ENCODE measurements at regions not wholly inside any gene's neighbourhood (a gene's known extent, or its start where the extent isn't known, plus 50 kb on each side); places are given as distances from the start of the nearest gene placed in this dataset.

DNA sequence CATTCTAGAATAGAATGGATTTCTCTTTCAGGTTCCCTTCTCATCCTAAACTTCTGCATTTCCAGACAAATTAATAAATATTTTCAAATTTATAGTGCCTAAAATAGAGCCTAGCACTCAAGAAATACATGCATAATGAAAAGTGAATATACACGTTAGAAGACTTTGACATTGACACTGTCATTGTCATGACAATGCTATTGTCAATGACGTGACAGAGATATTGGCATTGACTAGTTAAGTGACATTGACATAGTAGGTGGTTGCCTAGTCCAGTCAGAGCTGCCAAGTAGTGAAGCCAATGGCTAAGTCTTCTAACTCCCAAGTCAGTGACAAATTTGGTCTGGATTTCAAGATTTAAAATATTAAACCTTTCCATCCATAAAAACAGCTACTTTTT lies 410.5 kb downstream of the LMO4 start:
- H3K4me3 ChIP-seq, result no peak overlapping the region
- no peaks in the 10 kb centered on the region for H3K9me3 ChIP-seq
- H3K36me3 ChIP-seq, result no peaks in the 10 kb centered on the region
- H3K27me3 ChIP-seq, result no peaks in the 10 kb centered on the region
- DNase-seq, result no peak

DNA sequence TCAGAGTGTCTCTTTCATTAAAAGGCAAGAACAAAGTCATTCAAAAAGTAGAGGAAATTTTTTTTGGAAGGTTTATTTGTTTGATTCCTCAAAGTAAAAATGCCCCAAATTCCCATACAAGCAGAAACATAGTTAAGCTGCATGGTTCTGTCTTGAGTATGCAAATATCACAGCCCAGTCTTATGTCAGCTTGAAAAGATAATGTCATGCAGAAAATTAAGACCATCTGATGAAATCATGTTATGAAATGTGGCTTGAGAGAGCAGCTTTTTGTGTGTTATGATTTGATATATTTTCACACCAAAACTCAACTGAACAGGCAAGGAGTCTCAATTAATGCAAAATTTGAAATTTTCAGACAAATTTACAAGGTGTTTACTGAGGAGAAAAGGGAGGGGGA lies 411.0 kb downstream of the LMO4 start:
- Histone ChIP-seq H3K27me3 (no peaks in the 10 kb centered on the region), H3K9me3 (no peaks in the 10 kb centered on the region), H3K4me3 (no peak overlapping the region), H3K36me3 (no peaks in the 10 kb centered on the region)
- DNase-seq, result no peak

DNA sequence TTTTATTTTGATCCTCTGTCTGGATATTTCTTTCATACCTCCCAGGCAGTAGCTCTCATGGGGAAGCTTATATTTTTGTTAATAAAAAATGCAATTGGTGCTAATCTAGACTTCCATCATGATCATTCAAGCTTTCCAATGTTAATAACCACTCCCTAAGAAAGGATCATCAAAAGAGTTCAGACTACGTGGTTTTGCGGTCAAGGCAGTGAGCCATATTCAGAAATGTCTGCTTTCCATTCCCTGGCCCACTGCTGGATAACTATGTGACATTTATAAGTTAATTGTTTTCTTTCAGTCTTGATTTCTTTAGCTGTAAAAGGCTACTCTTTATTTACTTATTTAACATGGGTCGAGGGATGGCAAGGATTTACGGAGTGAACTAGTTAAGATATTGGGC lies 414.6 kb downstream of the LMO4 start:
- no peaks in the 10 kb centered on the region for H3K9me3 ChIP-seq
- H3K36me3 ChIP-seq, result no peaks in the 10 kb centered on the region
- no peak for DNase-seq
- no peak overlapping the region for H3K4me3 ChIP-seq
- no peaks in the 10 kb centered on the region for H3K27me3 ChIP-seq

DNA sequence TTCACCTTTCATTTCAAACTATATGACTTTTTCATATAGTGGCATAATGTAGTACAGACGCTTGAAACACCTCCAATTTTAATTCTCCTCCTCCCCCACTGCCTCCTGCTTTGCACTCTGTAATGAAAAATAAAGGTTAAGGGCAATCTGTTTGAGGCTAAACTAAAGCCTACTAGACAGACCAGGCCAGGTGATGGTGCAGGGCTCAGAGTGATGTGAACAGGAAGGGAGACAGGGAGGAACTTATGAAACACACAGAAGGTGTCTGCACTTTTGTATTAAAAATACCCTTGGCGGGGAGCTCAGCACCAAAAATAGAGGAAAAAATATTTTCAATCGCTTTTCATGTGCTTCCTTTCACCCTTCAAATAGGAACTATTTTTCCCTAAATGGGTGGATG lies 415.4 kb downstream of the LMO4 start:
- H3K9me3 ChIP-seq, result no peaks in the 10 kb centered on the region
- H3K36me3 ChIP-seq, result no peaks in the 10 kb centered on the region
- DNase-seq, result no peak
- no peaks in the 10 kb centered on the region for H3K27me3 ChIP-seq
- H3K4me3 ChIP-seq, result no peak overlapping the region

DNA sequence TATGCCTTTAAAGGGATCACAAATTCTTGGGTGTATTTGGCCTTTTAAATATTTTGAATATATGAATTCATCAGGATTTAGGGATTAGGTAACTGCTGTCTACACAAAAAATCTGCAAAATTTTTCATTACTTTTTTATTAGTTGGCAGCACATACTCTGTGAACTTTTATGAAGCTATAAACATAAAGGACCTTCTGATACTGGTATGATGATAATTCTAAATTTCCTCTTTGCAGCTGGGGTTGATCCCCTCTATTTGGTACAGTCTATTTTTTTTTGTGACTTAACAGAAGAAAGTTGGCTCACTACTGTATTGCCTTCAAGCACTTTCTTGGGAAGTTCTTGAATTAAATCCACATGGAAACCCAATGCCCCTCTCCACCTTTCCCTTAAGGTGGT lies 416.1 kb downstream of the LMO4 start:
- Histone ChIP-seq H3K4me3 (no peak overlapping the region), H3K36me3 (no peaks in the 10 kb centered on the region), H3K27me3 (no peaks in the 10 kb centered on the region), H3K9me3 (no peaks in the 10 kb centered on the region)
- no peak for DNase-seq

DNA sequence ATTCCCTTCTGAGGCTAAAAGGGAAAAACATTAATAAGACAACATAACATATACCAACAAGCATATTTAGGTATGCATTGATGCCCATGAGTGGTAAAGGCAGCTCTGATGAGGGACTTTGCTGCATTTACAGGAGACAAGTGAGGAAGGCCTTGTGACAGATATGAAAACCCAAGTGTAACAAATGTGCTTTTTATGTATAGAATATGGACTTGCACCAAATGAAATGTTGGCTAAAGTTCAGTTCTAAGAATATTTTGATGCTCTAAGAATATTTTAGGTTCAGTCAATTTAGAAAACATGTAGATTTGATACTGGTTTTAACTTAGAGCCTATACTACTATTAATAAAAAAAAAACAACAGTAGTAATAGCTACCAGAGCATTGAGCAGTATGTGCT lies 424.7 kb downstream of the LMO4 start:
- Histone ChIP-seq H3K4me3 (no peak overlapping the region), H3K36me3 (no peaks in the 10 kb centered on the region), H3K27me3 (no peaks in the 10 kb centered on the region), H3K9me3 (no peaks in the 10 kb centered on the region)
- no peak for DNase-seq

DNA sequence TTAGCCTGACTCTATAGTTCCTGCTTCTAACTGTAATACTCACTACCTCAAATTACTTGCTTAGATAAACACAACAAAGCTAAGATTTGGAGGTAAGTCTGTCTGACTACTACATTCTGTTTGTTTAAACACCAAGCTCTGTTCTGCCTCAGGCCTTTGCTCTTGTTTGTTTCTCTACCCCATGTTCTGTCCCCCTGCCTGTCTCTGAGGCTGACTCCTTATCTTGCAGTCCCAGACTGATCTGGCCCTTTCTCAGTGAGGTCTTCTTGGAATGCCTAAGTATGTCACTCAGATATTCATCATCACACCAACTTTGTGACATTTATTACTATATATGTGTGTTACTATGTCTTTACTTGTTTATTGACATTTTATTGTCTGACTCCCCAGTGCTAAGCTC lies 425.5 kb downstream of the LMO4 start:
- Histone ChIP-seq H3K27me3 (no peaks in the 10 kb centered on the region), H3K9me3 (no peaks in the 10 kb centered on the region), H3K4me3 (no peak overlapping the region), H3K36me3 (no peaks in the 10 kb centered on the region)
- DNase-seq, result no peak

DNA sequence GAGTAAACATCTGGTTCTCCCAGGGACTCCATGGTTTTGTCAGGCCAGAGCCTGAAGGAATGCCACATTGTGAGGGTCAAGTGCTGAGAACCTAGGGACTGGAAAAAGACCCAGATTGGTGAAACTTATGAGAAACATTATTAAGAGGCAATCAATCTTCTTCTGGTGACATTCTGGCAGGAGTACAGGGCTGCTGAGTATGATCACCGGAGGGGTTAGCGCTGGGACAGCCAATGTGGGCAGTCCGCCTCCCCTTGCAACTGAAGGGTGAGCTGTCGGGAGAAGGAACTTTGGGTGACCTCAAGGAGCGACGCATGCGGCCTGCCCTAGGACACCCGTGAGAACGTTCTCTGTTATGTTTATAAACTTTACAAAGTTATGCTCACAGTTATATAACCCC lies 429.0 kb downstream of the LMO4 start:
- H3K4me3 ChIP-seq, result no peak overlapping the region
- H3K9me3 ChIP-seq, result no peaks in the 10 kb centered on the region
- DNase-seq, result no peak

DNA sequence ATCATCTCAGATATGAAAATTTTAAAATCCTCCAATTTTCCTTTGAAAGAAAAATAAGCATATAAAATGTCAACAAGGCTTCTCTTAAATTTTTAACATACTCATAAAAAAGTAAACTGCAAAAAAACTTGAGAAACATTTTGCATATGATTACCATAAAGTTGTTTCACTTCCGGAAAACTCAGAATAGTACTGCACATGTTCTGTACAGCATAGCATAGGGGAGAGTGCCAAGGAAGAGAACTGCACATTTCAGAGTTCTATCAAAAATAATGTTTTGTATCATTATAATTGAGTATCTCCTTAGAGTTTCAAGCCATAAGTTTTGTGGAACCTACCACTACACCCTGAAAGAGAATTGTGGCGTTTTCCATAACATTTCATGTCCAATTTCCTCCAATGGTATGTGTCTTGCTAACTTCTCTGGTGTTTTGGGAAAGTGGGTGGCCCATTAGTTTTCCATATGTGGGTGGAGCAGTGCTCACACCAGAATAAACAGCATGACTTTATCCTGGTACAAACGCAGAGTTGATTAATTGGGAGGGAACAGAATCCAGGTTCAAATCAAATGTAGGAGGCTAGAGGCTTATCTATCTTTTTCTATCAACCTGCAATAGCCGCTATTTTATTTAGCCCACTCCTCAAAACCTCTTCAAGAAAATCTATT lies 430.9 kb downstream of the LMO4 start:
- no peaks in the 10 kb centered on the region for H3K27me3 ChIP-seq
- no peak for DNase-seq
- H3K36me3 ChIP-seq, result no peaks in the 10 kb centered on the region
- no peak overlapping the region for H3K4me3 ChIP-seq
- H3K9me3 ChIP-seq, result no peaks in the 10 kb centered on the region

More for the DNA sequence above, 429.0 kb downstream of the LMO4 start:
- no peaks in the 10 kb centered on the region for H3K27me3 ChIP-seq
- H3K36me3 ChIP-seq, result no peaks in the 10 kb centered on the region

DNA sequence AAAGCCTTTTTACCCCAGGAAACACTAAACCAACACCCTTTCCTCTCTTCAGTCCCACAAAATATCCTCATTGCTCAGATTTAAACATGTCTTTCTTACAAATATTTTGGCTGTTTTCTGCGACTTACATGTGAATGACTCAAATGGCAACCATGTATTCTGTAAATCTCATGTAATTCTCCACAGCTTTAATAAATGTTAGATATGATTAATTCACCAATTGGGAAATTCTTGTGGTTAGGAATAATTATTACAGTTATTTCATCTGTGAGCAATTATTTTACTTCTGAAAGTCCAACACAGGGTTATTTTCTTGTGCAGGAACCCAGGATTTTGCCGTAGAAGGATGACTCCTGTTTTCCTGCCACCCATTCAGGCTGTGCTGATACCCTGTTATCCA lies 431.5 kb downstream of the LMO4 start:
- Histone ChIP-seq H3K27me3 (no peaks in the 10 kb centered on the region), H3K4me3 (no peak overlapping the region), H3K9me3 (no peaks in the 10 kb centered on the region), H3K36me3 (no peaks in the 10 kb centered on the region)
- no peak for DNase-seq

DNA sequence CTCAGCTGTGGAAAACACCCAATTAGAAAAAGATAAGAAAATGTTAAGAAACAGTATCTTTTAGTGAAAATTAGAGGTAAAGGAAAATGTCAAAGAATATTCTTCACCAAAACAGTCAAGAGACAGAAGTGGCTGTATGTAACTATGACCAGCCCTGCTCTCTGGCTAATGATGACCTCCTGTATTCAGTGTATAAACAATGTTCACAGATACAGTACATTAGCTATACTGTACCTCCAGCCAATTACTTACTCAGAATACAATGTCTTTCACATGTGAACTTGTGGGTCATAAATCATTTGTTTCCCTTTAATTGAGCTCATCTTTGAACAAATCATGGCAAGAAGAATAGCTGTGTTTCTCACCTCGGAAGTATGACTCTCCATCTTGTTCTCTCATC lies 432.0 kb downstream of the LMO4 start:
- DNase-seq, result no peak
- no peaks in the 10 kb centered on the region for H3K27me3 ChIP-seq
- H3K36me3 ChIP-seq, result no peaks in the 10 kb centered on the region
- no peak overlapping the region for H3K4me3 ChIP-seq
- H3K9me3 ChIP-seq, result no peaks in the 10 kb centered on the region

DNA sequence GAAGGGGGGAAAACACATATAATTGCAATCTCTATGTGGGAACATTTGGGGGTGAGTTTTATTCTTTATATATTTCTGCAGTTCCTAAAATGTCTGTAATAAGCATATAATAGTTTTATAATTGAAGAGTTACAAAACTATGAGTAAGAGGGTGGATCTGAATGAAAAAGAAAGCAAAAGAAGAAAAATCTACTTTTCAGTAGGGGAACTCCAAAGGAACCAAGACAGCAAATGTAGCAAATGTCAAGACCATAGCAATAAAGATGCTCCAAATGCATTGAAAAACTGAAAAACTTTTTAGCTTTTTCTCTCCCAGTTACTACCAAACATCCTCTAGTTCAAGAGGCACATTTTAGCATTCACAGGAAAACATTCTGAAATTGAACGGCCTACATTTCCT lies 434.8 kb downstream of the LMO4 start:
- no peaks in the 10 kb centered on the region for H3K9me3 ChIP-seq
- DNase-seq, result no peak

DNA sequence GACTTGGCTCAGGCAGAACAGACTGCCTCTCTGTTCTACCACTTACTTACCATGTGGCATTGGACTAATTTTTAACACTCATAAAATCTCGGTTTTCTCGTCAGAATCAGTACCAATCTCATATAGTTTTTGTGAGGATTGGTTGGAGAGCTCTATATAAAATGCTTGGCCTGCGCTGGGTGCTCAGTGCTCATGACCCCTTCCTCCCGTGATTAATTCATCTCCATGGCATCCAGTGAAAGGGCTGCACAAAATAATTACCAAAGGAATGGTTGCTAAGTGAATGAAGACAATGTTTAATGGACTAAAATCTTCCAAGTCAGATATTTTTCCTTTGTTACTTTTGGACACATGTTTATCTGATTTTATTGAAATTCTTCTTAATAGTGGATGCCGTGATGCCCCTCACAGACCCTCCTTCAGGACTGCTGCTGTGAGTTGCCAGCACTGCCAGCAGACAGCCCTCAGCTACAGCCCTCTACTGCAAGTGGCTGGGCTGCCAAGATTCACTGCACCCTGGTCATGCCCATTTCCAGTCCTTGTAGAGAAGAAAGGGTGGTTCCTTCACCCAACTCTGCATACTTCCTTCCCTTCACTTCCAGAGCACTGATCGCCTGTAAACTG lies 436.5 kb downstream of the LMO4 start:
- DNase-seq, result no peak

More for the DNA sequence above, 434.8 kb downstream of the LMO4 start:
- Histone ChIP-seq H3K27me3 (no peaks in the 10 kb centered on the region), H3K4me3 (no peak overlapping the region), H3K36me3 (no peaks in the 10 kb centered on the region)

DNA sequence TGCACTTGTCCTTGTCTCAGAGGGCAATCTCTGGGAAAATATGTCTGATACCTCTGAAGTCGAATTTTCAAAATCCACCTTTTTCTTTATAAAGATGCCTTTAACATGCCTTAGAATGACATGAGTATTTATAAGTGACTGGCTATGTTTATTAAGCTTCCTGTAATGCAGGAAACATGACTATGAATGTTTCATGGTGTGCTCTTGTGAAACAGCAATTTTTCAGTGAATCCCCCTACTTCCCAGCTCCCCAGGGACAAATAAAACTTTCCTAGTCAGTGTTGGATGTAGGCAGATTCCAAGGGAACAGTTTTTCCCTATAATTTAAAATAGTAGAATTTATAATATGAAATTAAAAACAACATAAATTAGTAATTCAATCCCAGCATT lies 437.0 kb downstream of the LMO4 start:
- Histone ChIP-seq H3K9me3 (peaks cover 1% of the 10 kb centered on the region; the same call in 1 of the 2 replicates), H3K27me3 (no peaks in the 10 kb centered on the region), H3K4me3 (no peak overlapping the region), H3K36me3 (no peaks in the 10 kb centered on the region)
- no peak for DNase-seq

More for the DNA sequence above, 436.5 kb downstream of the LMO4 start:
- H3K27me3 ChIP-seq, result no peaks in the 10 kb centered on the region
- peaks cover 1% of the 10 kb centered on the region; the same call in 1 of the 2 replicates for H3K9me3 ChIP-seq
- no peak overlapping the region for H3K4me3 ChIP-seq
- no peaks in the 10 kb centered on the region for H3K36me3 ChIP-seq

DNA sequence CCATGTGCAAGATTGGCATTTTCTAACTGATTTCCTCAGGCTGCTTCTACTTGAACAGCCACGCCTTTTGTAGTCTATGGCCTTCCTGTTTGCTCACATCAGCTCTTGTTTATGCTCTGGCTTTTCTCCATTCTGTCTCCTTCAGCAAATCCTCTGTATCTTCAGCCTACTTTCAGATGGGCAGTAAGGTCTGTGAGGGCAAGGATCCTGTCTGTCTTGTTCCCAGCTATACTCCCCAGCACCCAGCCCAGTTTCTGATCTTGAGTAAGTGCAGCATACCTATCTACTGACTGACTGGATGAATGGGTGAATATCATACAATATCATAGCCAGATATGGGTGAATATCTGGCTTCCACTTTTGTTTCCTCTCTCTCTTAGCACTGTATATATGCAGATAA lies 438.1 kb downstream of the LMO4 start:
- Histone ChIP-seq H3K27me3 (no peaks in the 10 kb centered on the region), H3K4me3 (no peak overlapping the region), H3K36me3 (no peaks in the 10 kb centered on the region), H3K9me3 (peaks cover 1% of the 10 kb centered on the region; the same call in 1 of the 2 replicates)
- DNase-seq, result peak; percentile 12

DNA sequence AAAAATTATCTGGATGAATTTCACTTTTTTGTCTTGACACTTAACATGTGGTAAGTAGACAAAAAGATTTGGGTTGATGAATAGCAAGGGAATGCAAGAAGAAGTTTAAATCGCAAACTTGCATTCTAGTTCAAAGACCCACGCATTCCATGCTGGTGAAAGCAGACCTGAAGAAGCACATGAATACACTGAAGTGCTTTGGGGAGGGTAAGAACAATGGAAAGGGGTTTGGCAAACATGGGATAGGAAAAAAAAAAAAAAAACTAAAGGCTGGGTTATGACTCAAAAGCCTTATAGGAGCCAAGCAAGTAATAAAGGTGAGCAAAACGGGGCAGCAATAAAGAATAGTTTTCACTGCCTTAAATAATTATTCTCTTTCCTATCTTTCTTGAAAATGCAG lies 450.2 kb downstream of the LMO4 start:
- no peaks in the 10 kb centered on the region for H3K9me3 ChIP-seq
- DNase-seq, result no peak
- H3K4me3 ChIP-seq, result no peak overlapping the region
- no peaks in the 10 kb centered on the region for H3K36me3 ChIP-seq
- no peaks in the 10 kb centered on the region for H3K27me3 ChIP-seq

DNA sequence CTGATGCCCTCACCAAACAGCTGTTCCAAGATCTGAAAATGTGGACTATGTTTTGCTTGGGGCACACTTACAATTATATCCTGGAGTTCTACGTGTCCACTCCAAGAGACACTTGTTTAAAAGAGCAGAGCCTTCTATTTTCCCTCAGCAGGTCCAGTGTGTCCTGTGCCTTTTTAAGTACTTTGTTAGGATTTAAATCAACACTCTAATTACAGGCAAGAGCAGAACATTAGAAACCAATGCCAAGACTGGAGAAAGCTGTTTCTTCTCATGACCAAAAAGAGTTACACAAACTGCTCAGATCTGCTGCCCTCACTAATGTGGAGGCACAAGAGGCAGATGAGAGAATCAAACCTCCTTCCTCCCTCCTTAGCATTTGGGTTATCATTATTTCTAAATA lies 452.9 kb downstream of the LMO4 start:
- H3K27me3 ChIP-seq, result no peaks in the 10 kb centered on the region
- DNase-seq, result no peak
- H3K4me3 ChIP-seq, result no peak overlapping the region
- no peaks in the 10 kb centered on the region for H3K9me3 ChIP-seq
- H3K36me3 ChIP-seq, result no peaks in the 10 kb centered on the region

DNA sequence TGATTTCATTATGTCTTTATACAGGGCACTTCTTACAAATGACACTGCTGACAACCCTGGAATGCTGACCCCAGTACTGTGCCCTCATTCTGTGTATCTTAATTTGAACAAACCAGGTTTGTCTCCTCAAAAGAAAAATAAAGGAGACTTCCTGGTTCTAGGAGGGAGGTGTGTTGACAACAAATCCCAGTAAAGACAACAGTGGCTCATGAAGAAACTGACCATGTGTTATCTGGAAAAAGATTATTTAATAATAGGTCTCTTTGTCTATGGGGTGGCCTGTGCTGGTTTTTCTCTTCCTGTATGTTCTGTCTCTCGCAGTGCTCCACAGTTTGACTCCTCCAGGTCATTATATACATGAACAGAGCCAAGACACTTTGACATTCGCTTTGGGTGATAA lies 454.6 kb downstream of the LMO4 start:
- H3K4me3 ChIP-seq, result no peak overlapping the region
- H3K36me3 ChIP-seq, result no peaks in the 10 kb centered on the region
- no peaks in the 10 kb centered on the region for H3K9me3 ChIP-seq
- H3K27me3 ChIP-seq, result no peaks in the 10 kb centered on the region
- no peak for DNase-seq
